ENCODE measurements at regions not wholly inside any gene's neighbourhood (a gene's known extent, or its start where the extent isn't known, plus 50 kb on each side); places are given as distances from the start of the nearest gene placed in this dataset.

DNA sequence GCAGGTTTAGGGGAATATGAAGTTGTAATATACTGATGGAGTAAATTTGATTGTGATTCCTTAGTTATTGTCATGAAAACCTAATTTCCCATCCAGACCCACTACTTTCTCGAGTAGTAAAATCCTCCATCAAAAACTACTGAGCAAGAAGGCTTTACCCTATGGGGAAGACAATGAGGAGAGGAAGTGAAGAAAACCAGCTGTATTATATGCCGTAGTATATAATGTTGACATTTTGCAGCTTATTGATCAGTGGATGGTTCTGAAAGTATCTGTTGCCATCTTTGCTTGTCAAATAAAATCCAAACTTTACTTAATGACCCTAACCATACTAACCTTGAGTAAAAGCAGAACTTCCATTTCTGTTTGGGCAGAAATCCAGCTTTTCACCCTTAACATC lies 292.8 kb upstream of the RAG2 start:
- Histone ChIP-seq H3K27ac (ENCODE audit: low read depth, low read length) (no peak overlapping the region), H3K4me1 (ENCODE audit: control insufficient read depth, insufficient read depth, low read length) (no peaks in the 10 kb centered on the region), H3K4me3 (ENCODE audit: low read length) (no peak overlapping the region), H3K9ac (ENCODE audit: extremely low read depth, low read length, poor library complexity, severe bottlenecking) (no peak overlapping the region), H3K27me3 (ENCODE audit: control insufficient read depth, insufficient read depth, low read length, poor library complexity, severe bottlenecking) (peaks cover 4% of the 10 kb centered on the region), H3K36me3 (ENCODE audit: control insufficient read depth, insufficient read depth, low read length) (no peaks in the 10 kb centered on the region), H3K9me3 (ENCODE audit: control insufficient read depth, low read length) (no peaks in the 10 kb centered on the region)
- Mint-ChIP-seq H3K27ac (no peak overlapping the region), H3K4me1 (peaks cover 10% of the 10 kb centered on the region), H3K27me3 (ENCODE audit: insufficient read depth) (peaks cover 4% of the 10 kb centered on the region), H3K4me3 (no peak overlapping the region), H3K9me3 (no peaks in the 10 kb centered on the region), H3K36me3 (ENCODE audit: low read depth) (no peaks in the 10 kb centered on the region)
- TF ChIP-seq, protein P1, sequence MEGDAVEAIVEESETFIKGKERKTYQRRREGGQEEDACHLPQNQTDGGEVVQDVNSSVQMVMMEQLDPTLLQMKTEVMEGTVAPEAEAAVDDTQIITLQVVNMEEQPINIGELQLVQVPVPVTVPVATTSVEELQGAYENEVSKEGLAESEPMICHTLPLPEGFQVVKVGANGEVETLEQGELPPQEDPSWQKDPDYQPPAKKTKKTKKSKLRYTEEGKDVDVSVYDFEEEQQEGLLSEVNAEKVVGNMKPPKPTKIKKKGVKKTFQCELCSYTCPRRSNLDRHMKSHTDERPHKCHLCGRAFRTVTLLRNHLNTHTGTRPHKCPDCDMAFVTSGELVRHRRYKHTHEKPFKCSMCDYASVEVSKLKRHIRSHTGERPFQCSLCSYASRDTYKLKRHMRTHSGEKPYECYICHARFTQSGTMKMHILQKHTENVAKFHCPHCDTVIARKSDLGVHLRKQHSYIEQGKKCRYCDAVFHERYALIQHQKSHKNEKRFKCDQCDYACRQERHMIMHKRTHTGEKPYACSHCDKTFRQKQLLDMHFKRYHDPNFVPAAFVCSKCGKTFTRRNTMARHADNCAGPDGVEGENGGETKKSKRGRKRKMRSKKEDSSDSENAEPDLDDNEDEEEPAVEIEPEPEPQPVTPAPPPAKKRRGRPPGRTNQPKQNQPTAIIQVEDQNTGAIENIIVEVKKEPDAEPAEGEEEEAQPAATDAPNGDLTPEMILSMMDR (conservative IDR thresholded peaks at IDR 0.05): no peak
- WGBS, 2 experiments (ENCODE audit: insufficient coverage in 1 of 2, insufficient read length in 1 of 2): 63% methylated on average over 1 of the region's 2 CpGs; no CpG with 5 or more reads in 1 of the 2 experiments
- DNase-seq: no peak

DNA sequence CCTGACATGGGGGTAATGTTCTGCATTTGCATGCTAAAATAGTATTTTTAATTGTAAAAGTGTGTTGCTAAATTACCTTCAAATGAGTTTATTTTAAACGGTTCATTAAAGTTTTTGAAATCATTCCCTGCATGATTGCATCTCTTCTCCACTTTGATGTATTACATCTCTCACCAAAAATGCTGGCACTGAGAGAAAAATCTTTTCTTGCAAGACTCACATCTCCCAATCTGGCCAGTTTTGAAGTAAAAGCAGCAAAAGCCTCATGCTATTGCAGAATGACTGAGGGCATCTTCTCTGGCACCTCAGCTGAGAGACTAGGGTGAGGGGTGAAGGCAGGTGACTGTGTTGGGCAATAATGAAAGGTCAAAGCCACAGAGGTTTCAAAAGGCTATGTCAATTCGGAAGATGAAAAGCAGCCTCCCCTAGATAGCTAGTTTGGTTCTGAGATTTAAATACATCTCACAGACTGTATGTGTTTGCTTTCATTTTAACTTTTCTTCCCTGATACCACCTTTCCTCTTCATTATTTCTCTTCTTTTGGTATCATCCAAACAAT lies 292.2 kb upstream of the RAG2 start:
- Histone ChIP-seq H3K9ac (ENCODE audit: extremely low read depth, low read length, poor library complexity, severe bottlenecking) (no peak overlapping the region), H3K36me3 (ENCODE audit: control insufficient read depth, insufficient read depth, low read length) (no peaks in the 10 kb centered on the region), H3K27ac (ENCODE audit: low read depth, low read length) (no peak overlapping the region), H3K4me3 (ENCODE audit: low read length) (no peak overlapping the region), H3K27me3 (ENCODE audit: control insufficient read depth, insufficient read depth, low read length, poor library complexity, severe bottlenecking) (peaks cover 4% of the 10 kb centered on the region), H3K4me1 (ENCODE audit: control insufficient read depth, insufficient read depth, low read length) (no peaks in the 10 kb centered on the region), H3K9me3 (ENCODE audit: control insufficient read depth, low read length) (no peaks in the 10 kb centered on the region)
- peaks cover 1% of the 10 kb centered on the region for H3K27me3 Mint-ChIP-seq (ENCODE audit: insufficient read depth)
- H3K9me3 Mint-ChIP-seq: no peaks in the 10 kb centered on the region
- no peak overlapping the region for H3K4me3 Mint-ChIP-seq
- no peaks in the 10 kb centered on the region for H3K36me3 Mint-ChIP-seq (ENCODE audit: low read depth)
- TF ChIP-seq, protein P1 (conservative IDR thresholded peaks at IDR 0.05): no peak
- peaks cover 10% of the 10 kb centered on the region for H3K4me1 Mint-ChIP-seq
- 78 to 100% methylated on average over 1 to 2 of the region's 2 CpGs for WGBS, 2 experiments (ENCODE audit: insufficient coverage in 1 of 2, insufficient read length in 1 of 2)
- H3K27ac Mint-ChIP-seq: no peak overlapping the region
- DNase-seq: no peak

DNA sequence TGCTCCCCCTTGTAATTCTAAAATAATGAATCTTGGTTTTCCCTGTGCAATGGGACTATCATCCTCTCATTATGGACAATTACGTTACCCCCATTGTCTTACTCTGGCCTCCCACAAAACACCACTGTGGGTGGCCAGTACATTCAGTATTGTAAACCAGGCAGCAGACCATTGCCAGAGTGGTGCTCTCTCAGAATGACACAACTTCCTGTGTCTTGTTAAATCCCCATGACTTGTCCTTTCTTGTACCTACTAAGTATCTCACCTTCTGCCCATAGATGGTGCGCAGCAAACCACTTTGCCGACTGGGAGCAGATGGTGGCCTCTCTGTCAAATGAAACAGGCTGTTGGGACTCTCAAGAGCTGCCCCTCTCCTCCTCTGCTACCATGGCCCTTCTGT lies 287.1 kb upstream of the RAG2 start:
- Histone ChIP-seq H3K9me3 (ENCODE audit: control insufficient read depth, low read length) (no peaks in the 10 kb centered on the region), H3K27ac (ENCODE audit: low read depth, low read length) (no peak overlapping the region), H3K9ac (ENCODE audit: extremely low read depth, low read length, poor library complexity, severe bottlenecking) (no peak overlapping the region), H3K4me3 (ENCODE audit: low read length) (no peak overlapping the region), H3K4me1 (ENCODE audit: control insufficient read depth, insufficient read depth, low read length) (no peaks in the 10 kb centered on the region), H3K27me3 (ENCODE audit: control insufficient read depth, insufficient read depth, low read length, poor library complexity, severe bottlenecking) (peaks cover 3% of the 10 kb centered on the region), H3K36me3 (ENCODE audit: control insufficient read depth, insufficient read depth, low read length) (no peaks in the 10 kb centered on the region)
- TF ChIP-seq, protein P1 (conservative IDR thresholded peaks at IDR 0.05): no peak
- Mint-ChIP-seq H3K9me3 (no peaks in the 10 kb centered on the region), H3K4me1 (peaks cover 10% of the 10 kb centered on the region), H3K4me3 (no peak overlapping the region), H3K36me3 (ENCODE audit: low read depth) (no peaks in the 10 kb centered on the region), H3K27ac (no peak overlapping the region), H3K27me3 (ENCODE audit: insufficient read depth) (no peaks in the 10 kb centered on the region)
- WGBS, 2 experiments (ENCODE audit: insufficient coverage in 1 of 2, insufficient read length in 1 of 2): 94 to 100% methylated on average over 2 to 3 of the region's 3 CpGs
- DNase-seq: no peak
